ENCODE measurements at regions not wholly inside any gene's neighbourhood (a gene's known extent, or its start where the extent isn't known, plus 50 kb on each side); places are given as distances from the start of the nearest gene placed in this dataset.

DNA sequence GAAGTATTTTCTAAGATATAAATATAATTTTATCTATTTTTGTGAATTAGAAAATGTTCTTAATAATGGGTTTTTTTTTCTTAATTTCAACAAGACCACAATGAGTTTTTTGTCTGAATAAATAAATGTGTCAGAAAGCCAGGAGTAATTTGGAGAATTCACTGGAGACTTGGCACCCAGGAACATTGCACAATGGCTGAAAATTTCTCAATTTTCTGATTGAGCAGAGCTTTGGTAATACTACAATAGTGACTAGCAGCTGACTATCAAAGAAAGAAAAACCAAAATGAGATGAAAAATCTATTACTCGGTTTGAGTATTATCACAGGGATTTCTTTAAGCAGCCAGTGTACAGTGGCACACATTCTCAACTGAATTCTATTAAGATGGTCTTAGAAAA is 394.4 kb upstream of the PCDH20 start (continued):
- TF ChIP-seq, protein P1, sequence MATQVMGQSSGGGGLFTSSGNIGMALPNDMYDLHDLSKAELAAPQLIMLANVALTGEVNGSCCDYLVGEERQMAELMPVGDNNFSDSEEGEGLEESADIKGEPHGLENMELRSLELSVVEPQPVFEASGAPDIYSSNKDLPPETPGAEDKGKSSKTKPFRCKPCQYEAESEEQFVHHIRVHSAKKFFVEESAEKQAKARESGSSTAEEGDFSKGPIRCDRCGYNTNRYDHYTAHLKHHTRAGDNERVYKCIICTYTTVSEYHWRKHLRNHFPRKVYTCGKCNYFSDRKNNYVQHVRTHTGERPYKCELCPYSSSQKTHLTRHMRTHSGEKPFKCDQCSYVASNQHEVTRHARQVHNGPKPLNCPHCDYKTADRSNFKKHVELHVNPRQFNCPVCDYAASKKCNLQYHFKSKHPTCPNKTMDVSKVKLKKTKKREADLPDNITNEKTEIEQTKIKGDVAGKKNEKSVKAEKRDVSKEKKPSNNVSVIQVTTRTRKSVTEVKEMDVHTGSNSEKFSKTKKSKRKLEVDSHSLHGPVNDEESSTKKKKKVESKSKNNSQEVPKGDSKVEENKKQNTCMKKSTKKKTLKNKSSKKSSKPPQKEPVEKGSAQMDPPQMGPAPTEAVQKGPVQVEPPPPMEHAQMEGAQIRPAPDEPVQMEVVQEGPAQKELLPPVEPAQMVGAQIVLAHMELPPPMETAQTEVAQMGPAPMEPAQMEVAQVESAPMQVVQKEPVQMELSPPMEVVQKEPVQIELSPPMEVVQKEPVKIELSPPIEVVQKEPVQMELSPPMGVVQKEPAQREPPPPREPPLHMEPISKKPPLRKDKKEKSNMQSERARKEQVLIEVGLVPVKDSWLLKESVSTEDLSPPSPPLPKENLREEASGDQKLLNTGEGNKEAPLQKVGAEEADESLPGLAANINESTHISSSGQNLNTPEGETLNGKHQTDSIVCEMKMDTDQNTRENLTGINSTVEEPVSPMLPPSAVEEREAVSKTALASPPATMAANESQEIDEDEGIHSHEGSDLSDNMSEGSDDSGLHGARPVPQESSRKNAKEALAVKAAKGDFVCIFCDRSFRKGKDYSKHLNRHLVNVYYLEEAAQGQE (IDR thresholded peaks at IDR 0.05; ENCODE audit: low read depth), result no peak
- no peak for TF ChIP-seq JUND (IDR thresholded peaks at IDR 0.05)
- TF ChIP-seq, protein P2, sequence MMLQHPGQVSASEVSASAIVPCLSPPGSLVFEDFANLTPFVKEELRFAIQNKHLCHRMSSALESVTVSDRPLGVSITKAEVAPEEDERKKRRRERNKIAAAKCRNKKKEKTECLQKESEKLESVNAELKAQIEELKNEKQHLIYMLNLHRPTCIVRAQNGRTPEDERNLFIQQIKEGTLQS (IDR thresholded peaks at IDR 0.05), result no peak

GRCh38 chr13:61797397-61797796 is 381.7 kb upstream of the PCDH20 start:
- Histone ChIP-seq H3K9ac (ENCODE audit: low read length) (no peak overlapping the region), H3K36me3 (ENCODE audit: control insufficient read depth in 1 of 2, insufficient read depth in 2 of 2, low read length in 2 of 2) (no peaks in the 10 kb centered on the region), H2AFZ (ENCODE audit: low read depth, low read length, poor library complexity, severe bottlenecking) (no peak overlapping the region), H3K4me1 (ENCODE audit: control insufficient read depth in 1 of 2, insufficient read depth in 2 of 2, low read length in 2 of 2) (no peaks in the 10 kb centered on the region), H4K20me1 (ENCODE audit: insufficient read depth) (no peaks in the 10 kb centered on the region), H3K4me2 (ENCODE audit: low read length) (no peak overlapping the region), H3K79me2 (ENCODE audit: insufficient read depth, low read length) (no peaks in the 10 kb centered on the region), H3K9me3 (ENCODE audit: control insufficient read depth in 1 of 2, insufficient read depth in 1 of 2, low read depth in 1 of 2, low read length in 2 of 2) (peaks cover 0 to 3% of the 10 kb centered on the region in 2 experiments; a peak in 1 of 4 replicates), H3K9me2 (ENCODE audit: insufficient read depth) (no peaks in the 10 kb centered on the region), H3K27me3 (ENCODE audit: insufficient read depth, low read length) (no peaks in the 10 kb centered on the region), H3K4me3 (replicated peaks in 1 of 2; ENCODE audit: low read depth in 1 of 2, low read length in 2 of 2) (no peak overlapping the region), H3K27ac (ENCODE audit: low read depth, low read length) (no peak overlapping the region)
- DNase-seq (ENCODE audit: low read depth, low spot score) (no peak), ATAC-seq (no peak)
- intact Hi-C loops (cut with micrococcal nuclease), result no loop called here
- POLR2A ChIA-PET, result no interaction called here
- CTCF ChIA-PET, result no interaction called here
- BruUV-seq (replicated peaks), result no TSS peak
- RAD21 ChIA-PET (ENCODE audit: low non-redundant PET in 1 of 2, low total read pairs in 2 of 2, uncharacterized antibody in 2 of 2, unreplicated experiment in 2 of 2), result no interaction called here
- TF ChIP-seq EGR1 (IDR thresholded peaks at IDR 0.05; ENCODE audit: low read depth), result no peak
- TF ChIP-seq ELF1 (IDR thresholded peaks at IDR 0.05; ENCODE audit: borderline replicate concordance, low read depth), result no peak
- no peak for TF ChIP-seq EZH2phosphoT487 (IDR thresholded peaks at IDR 0.05; ENCODE audit: borderline replicate concordance)
- TF ChIP-seq POLR2A (IDR thresholded peaks at IDR 0.05; ENCODE audit: borderline replicate concordance, extremely low read depth, insufficient read depth, insufficient read length), result no peak
- no peak for TF ChIP-seq FOSL1 (IDR thresholded peaks at IDR 0.05; ENCODE audit: low read depth)
- no peak for TF ChIP-seq JUND (IDR thresholded peaks at IDR 0.05)
- no peak for TF ChIP-seq SRF (IDR thresholded peaks at IDR 0.05; ENCODE audit: low read depth)
- no peak for TF ChIP-seq CBX3 (IDR thresholded peaks at IDR 0.05; ENCODE audit: low read depth)
- no peak for TF ChIP-seq ZNF274 (IDR thresholded peaks at IDR 0.05; ENCODE audit: low read depth, low read length)
- TF ChIP-seq CEBPB (IDR thresholded peaks at IDR 0.05; ENCODE audit: low read depth), result no peak
- no peak for TF ChIP-seq ZBTB33 (IDR thresholded peaks at IDR 0.05; ENCODE audit: extremely low read depth, insufficient replicate concordance, low read length)
- TF ChIP-seq, protein P3, sequence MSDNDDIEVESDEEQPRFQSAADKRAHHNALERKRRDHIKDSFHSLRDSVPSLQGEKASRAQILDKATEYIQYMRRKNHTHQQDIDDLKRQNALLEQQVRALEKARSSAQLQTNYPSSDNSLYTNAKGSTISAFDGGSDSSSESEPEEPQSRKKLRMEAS (IDR thresholded peaks at IDR 0.05), result no peak
- TF ChIP-seq SIN3A (IDR thresholded peaks at IDR 0.05; ENCODE audit: low read depth), result no peak
- TF ChIP-seq YY1 (IDR thresholded peaks at IDR 0.05; ENCODE audit: extremely low read depth, insufficient replicate concordance, low read depth, low read length), result no peak
- TF ChIP-seq, protein P1 (IDR thresholded peaks at IDR 0.05; ENCODE audit: low read depth), result no peak
- TF ChIP-seq SP1 (IDR thresholded peaks at IDR 0.05; ENCODE audit: low read depth), result no peak

All from HCT116 (cell line).